Nephron (organoid): ENCODE measurements at regions not wholly inside any gene's neighbourhood (a gene's known extent, or its start where the extent isn't known, plus 50 kb on each side); places are given as distances from the start of the nearest gene placed in this dataset.

Experiments
- H3K27ac Mint-ChIP-seq, 3 experiments: 2 replicates each; pipeline ENCODE4 v1.8.0; 2020; ENCODE audit warnings: mixed read lengths in 3 of 3, mild to moderate bottlenecking in 2 of 3, moderate library complexity in 1 of 3
- H3K27me3 Mint-ChIP-seq: 2 replicates; pipeline ENCODE4 v1.8.0; 2021; ENCODE audit warnings: low read depth, mild to moderate bottlenecking, moderate library complexity, mixed read lengths
- H3K36me3 Mint-ChIP-seq: 2 replicates; pipeline ENCODE4 v1.8.0; 2020; ENCODE audit warnings: low read depth, mixed read lengths
- H3K4me1 Mint-ChIP-seq: 2 replicates; pipeline ENCODE4 v1.8.0; 2020; ENCODE audit warnings: mixed read lengths
- H3K4me3 Mint-ChIP-seq, 3 experiments: 2 replicates each; pipeline ENCODE4 v1.8.0; 2020; ENCODE audit warnings: mild to moderate bottlenecking in 3 of 3, mixed read lengths in 3 of 3, moderate library complexity in 2 of 3
- H3K9me3 Mint-ChIP-seq: 2 replicates; pipeline ENCODE4 v1.8.0; 2020; ENCODE audit warnings: mixed read lengths
- TF ChIP-seq, protein P1 (sequence below), 3 experiments: fragments of 200-600 bp; sonication (generic); IDR thresholded peaks; one replicate each; pipeline ENCODE4 v1.5.0; 2021; ENCODE audit warnings: antibody characterized with exemption in 3 of 3; ENCODE audit not compliant: unreplicated experiment in 3 of 3

- TF ChIP-seq, protein P1, sequence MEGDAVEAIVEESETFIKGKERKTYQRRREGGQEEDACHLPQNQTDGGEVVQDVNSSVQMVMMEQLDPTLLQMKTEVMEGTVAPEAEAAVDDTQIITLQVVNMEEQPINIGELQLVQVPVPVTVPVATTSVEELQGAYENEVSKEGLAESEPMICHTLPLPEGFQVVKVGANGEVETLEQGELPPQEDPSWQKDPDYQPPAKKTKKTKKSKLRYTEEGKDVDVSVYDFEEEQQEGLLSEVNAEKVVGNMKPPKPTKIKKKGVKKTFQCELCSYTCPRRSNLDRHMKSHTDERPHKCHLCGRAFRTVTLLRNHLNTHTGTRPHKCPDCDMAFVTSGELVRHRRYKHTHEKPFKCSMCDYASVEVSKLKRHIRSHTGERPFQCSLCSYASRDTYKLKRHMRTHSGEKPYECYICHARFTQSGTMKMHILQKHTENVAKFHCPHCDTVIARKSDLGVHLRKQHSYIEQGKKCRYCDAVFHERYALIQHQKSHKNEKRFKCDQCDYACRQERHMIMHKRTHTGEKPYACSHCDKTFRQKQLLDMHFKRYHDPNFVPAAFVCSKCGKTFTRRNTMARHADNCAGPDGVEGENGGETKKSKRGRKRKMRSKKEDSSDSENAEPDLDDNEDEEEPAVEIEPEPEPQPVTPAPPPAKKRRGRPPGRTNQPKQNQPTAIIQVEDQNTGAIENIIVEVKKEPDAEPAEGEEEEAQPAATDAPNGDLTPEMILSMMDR (IDR thresholded peaks at IDR 0.05; ENCODE audit: unreplicated experiment in 3 of 3): no peak
- H3K9me3 Mint-ChIP-seq: no peaks in the 10 kb centered on the region
- no peak overlapping the region for H3K27ac Mint-ChIP-seq
- no peaks in the 10 kb centered on the region for H3K27me3 Mint-ChIP-seq
- H3K36me3 Mint-ChIP-seq: no peaks in the 10 kb centered on the region
- peaks cover 4% of the 10 kb centered on the region for H3K4me1 Mint-ChIP-seq
- no peak overlapping the region for H3K4me3 Mint-ChIP-seq
Observed at GRCh38 chr3:24545887-24546286, 51.2 kb upstream of the THRB start.

DNA sequence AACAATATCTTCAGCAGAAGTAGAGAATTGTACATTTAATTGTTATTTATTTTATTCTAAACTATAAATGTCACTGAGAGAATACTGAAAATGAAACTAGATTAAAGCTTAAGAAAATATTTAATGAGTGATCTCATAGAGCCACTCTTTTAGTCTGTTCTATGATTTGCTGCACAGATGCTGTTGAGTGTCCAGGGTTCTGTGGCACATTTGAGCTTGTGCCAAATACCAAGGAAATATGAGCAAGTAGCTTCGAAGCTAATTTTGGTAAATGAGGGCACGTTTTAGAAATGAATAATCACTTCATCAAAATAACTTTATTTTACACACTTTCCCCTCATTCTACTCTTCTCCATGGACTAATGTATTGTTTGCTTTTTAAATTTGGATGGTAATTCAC is 53.6 kb upstream of the THRB start:
- H3K27me3 Mint-ChIP-seq: no peaks in the 10 kb centered on the region
- H3K4me3 Mint-ChIP-seq: no peak overlapping the region
- peaks cover 5% of the 10 kb centered on the region for H3K4me1 Mint-ChIP-seq
- H3K9me3 Mint-ChIP-seq: no peaks in the 10 kb centered on the region
- H3K27ac Mint-ChIP-seq: no peak overlapping the region
- TF ChIP-seq, protein P1 (IDR thresholded peaks at IDR 0.05; ENCODE audit: unreplicated experiment in 3 of 3): no peak
- no peaks in the 10 kb centered on the region for H3K36me3 Mint-ChIP-seq

- no peaks in the 10 kb centered on the region for H3K9me3 Mint-ChIP-seq
- H3K4me1 Mint-ChIP-seq: peaks cover 5% of the 10 kb centered on the region
- no peak overlapping the region for H3K4me3 Mint-ChIP-seq
- no peaks in the 10 kb centered on the region for H3K36me3 Mint-ChIP-seq
- no peaks in the 10 kb centered on the region for H3K27me3 Mint-ChIP-seq
- TF ChIP-seq, protein P1 (IDR thresholded peaks at IDR 0.05; ENCODE audit: unreplicated experiment in 3 of 3): no peak
- H3K27ac Mint-ChIP-seq: no peak overlapping the region
Observed at GRCh38 chr3:24550588-24550987, 55.9 kb upstream of the THRB start.

DNA sequence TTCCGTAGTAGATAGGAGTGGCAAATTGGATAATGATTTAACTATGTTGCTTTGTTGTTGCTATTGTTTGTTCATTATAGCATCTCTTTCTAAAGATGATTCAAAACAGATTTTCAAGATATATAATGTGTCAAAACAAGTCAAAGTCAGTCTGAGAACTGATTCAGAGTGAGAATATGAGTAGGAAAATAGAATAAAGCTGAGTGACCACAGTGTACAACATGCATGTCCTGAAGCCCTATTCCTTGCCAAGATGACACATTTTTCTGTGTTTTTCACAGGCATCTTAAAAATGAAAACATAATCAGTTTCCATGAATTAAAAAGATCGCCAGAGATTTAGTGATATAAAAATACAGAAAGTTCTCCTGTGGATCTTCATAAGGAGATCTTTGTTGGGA is 57.0 kb upstream of the THRB start:
- peaks cover 5% of the 10 kb centered on the region for H3K4me1 Mint-ChIP-seq
- H3K27ac Mint-ChIP-seq: no peak overlapping the region
- no peaks in the 10 kb centered on the region for H3K36me3 Mint-ChIP-seq
- no peak overlapping the region for H3K4me3 Mint-ChIP-seq
- no peaks in the 10 kb centered on the region for H3K27me3 Mint-ChIP-seq
- no peaks in the 10 kb centered on the region for H3K9me3 Mint-ChIP-seq
- TF ChIP-seq, protein P1 (IDR thresholded peaks at IDR 0.05; ENCODE audit: unreplicated experiment in 3 of 3): no peak

DNA sequence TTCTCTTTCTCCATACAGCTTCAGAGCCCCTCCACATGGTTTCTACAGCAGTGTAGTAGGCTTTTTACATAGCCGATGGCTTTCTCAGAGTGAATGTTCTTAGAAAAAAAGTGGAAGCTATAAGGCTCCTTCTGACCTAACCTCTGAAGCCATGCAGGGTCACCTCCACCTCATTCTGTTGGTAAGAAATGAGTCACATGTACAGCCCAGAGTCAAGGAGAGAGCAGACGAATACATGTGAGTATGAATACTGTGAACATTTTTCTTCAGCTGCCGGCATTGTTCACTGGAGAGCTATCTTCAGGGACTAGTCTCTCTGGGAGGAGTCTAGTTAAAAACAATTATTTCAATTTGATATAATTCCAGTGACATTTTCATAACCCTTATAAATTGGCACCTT is 68.2 kb upstream of the THRB start:
- H3K4me1 Mint-ChIP-seq: no peaks in the 10 kb centered on the region
- H3K27me3 Mint-ChIP-seq: no peaks in the 10 kb centered on the region
- TF ChIP-seq, protein P1 (IDR thresholded peaks at IDR 0.05; ENCODE audit: unreplicated experiment in 3 of 3): no peak
- H3K9me3 Mint-ChIP-seq: peaks cover 16% of the 10 kb centered on the region
- no peaks in the 10 kb centered on the region for H3K36me3 Mint-ChIP-seq
- H3K27ac Mint-ChIP-seq: no peak overlapping the region
- no peak overlapping the region for H3K4me3 Mint-ChIP-seq

DNA sequence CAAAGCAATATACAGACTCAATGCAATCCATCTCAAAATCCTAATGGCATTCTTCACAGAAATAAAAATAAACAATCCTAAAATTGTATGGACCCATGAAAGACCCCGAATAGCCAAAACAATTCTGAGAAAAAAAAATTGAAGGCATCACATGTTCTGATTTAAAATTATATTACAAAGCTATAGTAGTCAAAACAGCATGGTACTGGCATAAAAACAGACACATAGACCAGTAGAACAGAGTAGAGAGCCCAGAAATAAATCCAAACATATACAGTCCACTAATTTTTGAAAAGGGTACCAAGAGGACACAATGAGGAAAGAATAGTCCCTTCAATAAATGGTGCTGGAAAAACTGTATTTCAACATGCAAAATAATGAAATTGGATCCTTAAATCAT is 70.4 kb upstream of the THRB start:
- Mint-ChIP-seq H3K36me3 (no peaks in the 10 kb centered on the region), H3K4me1 (no peaks in the 10 kb centered on the region), H3K9me3 (peaks cover 32% of the 10 kb centered on the region), H3K27ac (no peak overlapping the region), H3K4me3 (no peak overlapping the region), H3K27me3 (peaks cover 12% of the 10 kb centered on the region)
- TF ChIP-seq, protein P1 (IDR thresholded peaks at IDR 0.05; ENCODE audit: unreplicated experiment in 3 of 3): no peak
